GM23338 (cell line): ENCODE measurements at regions not wholly inside any gene's neighbourhood (a gene's known extent, or its start where the extent isn't known, plus 50 kb on each side); places are given as distances from the start of the nearest gene placed in this dataset.
A peak's percentile ranks its signal among the peaks of the same experiment; 100 is the strongest.

ENCODE experiments used
- ATAC-seq: fragments of 200-7000 bp; cut with Tn5 transposase; 3 replicates; pipeline ENCODE4 v1.9.1; 2020
- DNase-seq: peaks from one replicate; pipeline ENCODE4 v3.0.0-alpha.2; 2015; ENCODE audit warnings: low spot score
- H2AFZ ChIP-seq: fragments of 200-600 bp; sonication (generic); 2 replicates; pipeline ENCODE4 v1.8.0; 2016; ENCODE audit warnings: antibody characterized with exemption, mild to moderate bottlenecking, moderate library complexity
- H3F3A ChIP-seq: fragments of 200-600 bp; sonication (generic); replicated peaks from 2 replicates; pipeline ENCODE4 v1.8.0; 2017; ENCODE audit warnings: antibody characterized with exemption, mixed run types, low read depth
- H3K27ac ChIP-seq: fragments of 200-600 bp; sonication (generic); 2 replicates; pipeline ENCODE4 v1.6.1; 2016; ENCODE audit warnings: low read depth
- H3K27me3 ChIP-seq: fragments of 200-600 bp; sonication (generic); 2 replicates; pipeline ENCODE4 v1.8.0; 2016; ENCODE audit warnings: mild to moderate bottlenecking, mixed run types, moderate library complexity; ENCODE audit not compliant: insufficient read depth
- H3K36me3 ChIP-seq: fragments of 200-600 bp; sonication (generic); 2 replicates; pipeline ENCODE4 v1.8.0; 2016; ENCODE audit warnings: mild to moderate bottlenecking; ENCODE audit not compliant: insufficient read depth
- H3K4me1 ChIP-seq: fragments of 200-600 bp; sonication (generic); 2 replicates; pipeline ENCODE4 v1.8.0; 2016; ENCODE audit warnings: mild to moderate bottlenecking, moderate library complexity; ENCODE audit not compliant: insufficient read depth
- H3K4me2 ChIP-seq: fragments of 200-600 bp; sonication (generic); 2 replicates; pipeline ENCODE4 v1.7.1; 2017; ENCODE audit warnings: mixed run types
- H3K4me3 ChIP-seq: fragments of 200-600 bp; sonication (generic); 2 replicates; pipeline ENCODE4 v1.6.1; 2016; ENCODE audit warnings: mixed run types
- H3K79me2 ChIP-seq: fragments of 200-600 bp; sonication (generic); replicated peaks from 2 replicates; pipeline ENCODE4 v1.8.0; 2017; ENCODE audit warnings: mild to moderate bottlenecking; ENCODE audit not compliant: insufficient read depth
- H3K9me2 ChIP-seq: fragments of 200-600 bp; sonication (generic); 2 replicates; pipeline ENCODE4 v1.8.0; 2017; ENCODE audit not compliant: insufficient read depth
- H4K20me1 ChIP-seq: fragments of 200-600 bp; sonication (generic); replicated peaks from 2 replicates; pipeline ENCODE4 v1.8.0; 2017; ENCODE audit warnings: mild to moderate bottlenecking; ENCODE audit not compliant: insufficient read depth
- H3K27ac Mint-ChIP-seq: 2 replicates; pipeline ENCODE4 v1.8.0; 2020; ENCODE audit warnings: inconsistent platforms, mild to moderate bottlenecking, moderate library complexity, mixed read lengths
- H3K27me3 Mint-ChIP-seq: 3 replicates; pipeline ENCODE4 v1.8.0; 2022; ENCODE audit warnings: low read depth, mild to moderate bottlenecking, moderate library complexity, mixed read lengths, inconsistent platforms; ENCODE audit not compliant: insufficient read depth, poor library complexity
- H3K36me3 Mint-ChIP-seq: 3 replicates; pipeline ENCODE4 v1.8.0; 2021; ENCODE audit warnings: low read depth, mild to moderate bottlenecking, inconsistent platforms, moderate library complexity, mixed read lengths
- H3K4me1 Mint-ChIP-seq: 3 replicates; pipeline ENCODE4 v1.8.0; 2020; ENCODE audit warnings: mild to moderate bottlenecking, inconsistent platforms, mixed read lengths
- H3K4me3 Mint-ChIP-seq: 3 replicates; pipeline ENCODE4 v1.8.0; 2021; ENCODE audit warnings: moderate library complexity, mild to moderate bottlenecking, inconsistent platforms, mixed read lengths
- H3K9me3 Mint-ChIP-seq: 3 replicates; pipeline ENCODE4 v1.8.0; 2020; ENCODE audit warnings: moderate library complexity, mild to moderate bottlenecking, inconsistent platforms, mixed read lengths
- NANOG ChIP-seq: IDR thresholded peaks from 2 replicates; pipeline ENCODE4 v1.6.1; 2016; ENCODE audit warnings: antibody characterized with exemption, borderline replicate concordance
- STAT1 ChIP-seq: IDR thresholded peaks from one replicate; pipeline ENCODE4 v1.6.1; 2016; ENCODE audit warnings: antibody characterized with exemption; ENCODE audit not compliant: unreplicated experiment
- ZNF331 ChIP-seq: fragments of 250-450 bp; sonication (Bioruptor Pico); IDR thresholded peaks from 2 replicates; pipeline ENCODE4 v1.5.0; 2020; ENCODE audit warnings: low read depth, mild to moderate bottlenecking, moderate library complexity
- TF ChIP-seq, protein P1 (sequence below): IDR thresholded peaks from one replicate; pipeline ENCODE4 v1.6.1; 2018; ENCODE audit warnings: antibody characterized with exemption; ENCODE audit not compliant: unreplicated experiment
- TF ChIP-seq, protein P2 (sequence below), 2 experiments: fragments of 200-600 bp in 1 of 2; sonication (generic) in 1 of 2; conservative IDR thresholded peaks; 2 replicates each; pipeline versions ENCODE4 v1.5.1 to v1.6.1; 2016 to 2017; ENCODE audit warnings: antibody characterized with exemption in 2 of 2, low read depth in 2 of 2, mild to moderate bottlenecking in 2 of 2, moderate library complexity in 1 of 2
- TF ChIP-seq, protein P3 (sequence below): fragments of 250-450 bp; sonication (Bioruptor Pico); IDR thresholded peaks from 2 replicates; pipeline ENCODE4 v1.5.0; 2020; ENCODE audit warnings: mild to moderate bottlenecking, moderate library complexity

DNA sequence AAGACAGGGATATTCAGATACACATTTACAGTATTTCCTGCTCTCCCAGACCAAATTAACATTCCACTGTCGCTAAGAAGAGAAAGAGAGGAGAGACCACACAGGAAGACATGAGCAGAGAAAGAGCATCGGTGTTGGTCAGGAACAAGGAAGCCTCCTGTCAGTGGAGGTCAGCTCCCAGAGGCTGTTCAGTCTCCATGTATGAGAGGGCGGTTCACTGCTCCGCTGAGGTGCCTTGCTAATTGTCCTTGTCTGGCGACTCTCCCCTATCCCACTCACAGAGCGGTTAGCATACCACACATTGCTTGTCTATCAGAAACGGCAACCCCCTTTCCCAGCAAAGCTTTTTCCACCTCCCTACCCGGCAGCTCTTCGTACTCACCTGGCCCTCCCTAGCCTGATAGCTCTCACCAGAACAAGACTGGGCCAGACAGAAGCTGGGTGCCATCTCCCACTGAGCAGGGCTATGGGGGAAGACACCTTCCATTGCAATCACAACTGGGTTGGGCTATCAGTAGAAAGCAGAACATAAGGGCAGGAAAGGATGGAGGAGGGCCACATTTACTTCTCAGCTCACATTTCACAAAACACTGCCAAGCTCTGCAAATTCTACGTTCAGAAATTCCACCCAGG lies 58.6 kb upstream of the LMNB1 start:
- peak overlapping the region; percentile 87; the same call in 1 of the 2 replicates for H2AFZ ChIP-seq
- H3K4me1 ChIP-seq: peaks cover 5% of the 10 kb centered on the region
- H3K36me3 Mint-ChIP-seq: no peaks in the 10 kb centered on the region
- H3K27ac ChIP-seq: peak overlapping the region; percentile 35; the same call in 1 of the 2 replicates
- H3K4me1 Mint-ChIP-seq: peaks cover 12% of the 10 kb centered on the region
- H3K4me3 Mint-ChIP-seq: no peak overlapping the region
- no peaks in the 10 kb centered on the region for H4K20me1 ChIP-seq
- H3F3A ChIP-seq: 0 out of 2 replicates have a peak, but pooled peaks cover 6% of the 10 kb centered on the region
- no peak for TF ChIP-seq ZNF331
- TF ChIP-seq, protein P1, sequence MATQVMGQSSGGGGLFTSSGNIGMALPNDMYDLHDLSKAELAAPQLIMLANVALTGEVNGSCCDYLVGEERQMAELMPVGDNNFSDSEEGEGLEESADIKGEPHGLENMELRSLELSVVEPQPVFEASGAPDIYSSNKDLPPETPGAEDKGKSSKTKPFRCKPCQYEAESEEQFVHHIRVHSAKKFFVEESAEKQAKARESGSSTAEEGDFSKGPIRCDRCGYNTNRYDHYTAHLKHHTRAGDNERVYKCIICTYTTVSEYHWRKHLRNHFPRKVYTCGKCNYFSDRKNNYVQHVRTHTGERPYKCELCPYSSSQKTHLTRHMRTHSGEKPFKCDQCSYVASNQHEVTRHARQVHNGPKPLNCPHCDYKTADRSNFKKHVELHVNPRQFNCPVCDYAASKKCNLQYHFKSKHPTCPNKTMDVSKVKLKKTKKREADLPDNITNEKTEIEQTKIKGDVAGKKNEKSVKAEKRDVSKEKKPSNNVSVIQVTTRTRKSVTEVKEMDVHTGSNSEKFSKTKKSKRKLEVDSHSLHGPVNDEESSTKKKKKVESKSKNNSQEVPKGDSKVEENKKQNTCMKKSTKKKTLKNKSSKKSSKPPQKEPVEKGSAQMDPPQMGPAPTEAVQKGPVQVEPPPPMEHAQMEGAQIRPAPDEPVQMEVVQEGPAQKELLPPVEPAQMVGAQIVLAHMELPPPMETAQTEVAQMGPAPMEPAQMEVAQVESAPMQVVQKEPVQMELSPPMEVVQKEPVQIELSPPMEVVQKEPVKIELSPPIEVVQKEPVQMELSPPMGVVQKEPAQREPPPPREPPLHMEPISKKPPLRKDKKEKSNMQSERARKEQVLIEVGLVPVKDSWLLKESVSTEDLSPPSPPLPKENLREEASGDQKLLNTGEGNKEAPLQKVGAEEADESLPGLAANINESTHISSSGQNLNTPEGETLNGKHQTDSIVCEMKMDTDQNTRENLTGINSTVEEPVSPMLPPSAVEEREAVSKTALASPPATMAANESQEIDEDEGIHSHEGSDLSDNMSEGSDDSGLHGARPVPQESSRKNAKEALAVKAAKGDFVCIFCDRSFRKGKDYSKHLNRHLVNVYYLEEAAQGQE: no peak
- TF ChIP-seq, protein P2, sequence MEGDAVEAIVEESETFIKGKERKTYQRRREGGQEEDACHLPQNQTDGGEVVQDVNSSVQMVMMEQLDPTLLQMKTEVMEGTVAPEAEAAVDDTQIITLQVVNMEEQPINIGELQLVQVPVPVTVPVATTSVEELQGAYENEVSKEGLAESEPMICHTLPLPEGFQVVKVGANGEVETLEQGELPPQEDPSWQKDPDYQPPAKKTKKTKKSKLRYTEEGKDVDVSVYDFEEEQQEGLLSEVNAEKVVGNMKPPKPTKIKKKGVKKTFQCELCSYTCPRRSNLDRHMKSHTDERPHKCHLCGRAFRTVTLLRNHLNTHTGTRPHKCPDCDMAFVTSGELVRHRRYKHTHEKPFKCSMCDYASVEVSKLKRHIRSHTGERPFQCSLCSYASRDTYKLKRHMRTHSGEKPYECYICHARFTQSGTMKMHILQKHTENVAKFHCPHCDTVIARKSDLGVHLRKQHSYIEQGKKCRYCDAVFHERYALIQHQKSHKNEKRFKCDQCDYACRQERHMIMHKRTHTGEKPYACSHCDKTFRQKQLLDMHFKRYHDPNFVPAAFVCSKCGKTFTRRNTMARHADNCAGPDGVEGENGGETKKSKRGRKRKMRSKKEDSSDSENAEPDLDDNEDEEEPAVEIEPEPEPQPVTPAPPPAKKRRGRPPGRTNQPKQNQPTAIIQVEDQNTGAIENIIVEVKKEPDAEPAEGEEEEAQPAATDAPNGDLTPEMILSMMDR (conservative IDR thresholded peaks at IDR 0.05; ENCODE audit: low read depth in 2 of 2): no peak
- no peaks in the 10 kb centered on the region for H3K9me2 ChIP-seq
- H3K4me2 ChIP-seq: no peak overlapping the region; the same call in 1 of the 2 replicates
- H3K27me3 Mint-ChIP-seq: peaks cover 8% of the 10 kb centered on the region
- no peaks in the 10 kb centered on the region for H3K9me3 Mint-ChIP-seq
- DNase-seq (peak; percentile 71), ATAC-seq (peak; percentile 95)
- H3K4me3 ChIP-seq: 0 out of 2 replicates have a peak overlapping the region, but pooled peaks have one; percentile 26
- no peak overlapping the region for H3K27ac Mint-ChIP-seq
- H3K36me3 ChIP-seq: no peaks in the 10 kb centered on the region
- H3K79me2 ChIP-seq: no peaks in the 10 kb centered on the region
- H3K27me3 ChIP-seq: no peaks in the 10 kb centered on the region

DNA sequence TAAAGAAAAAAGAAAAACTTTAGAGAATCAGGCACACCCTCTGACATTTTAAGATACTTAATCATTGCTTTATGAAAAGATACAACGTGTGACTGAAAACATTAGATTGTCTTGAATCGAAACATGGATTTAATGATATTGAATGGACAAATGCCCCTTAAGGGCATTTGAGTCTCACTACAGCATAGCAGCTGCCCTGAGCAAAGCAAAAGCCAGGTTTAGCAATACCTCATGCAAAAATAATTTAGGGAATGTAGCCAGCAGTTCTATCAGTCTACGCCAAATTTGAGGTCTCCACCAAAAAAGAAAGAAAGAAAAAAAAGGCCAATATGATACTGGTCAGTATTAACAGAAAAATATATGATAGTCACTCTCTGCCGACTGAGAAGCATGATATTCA lies 56.6 kb upstream of the LMNB1 start:
- ATAC-seq (no peak), DNase-seq (no peak)
- Histone ChIP-seq H3K4me3 (no peak overlapping the region), H3K4me1 (peaks cover 5% of the 10 kb centered on the region), H4K20me1 (no peaks in the 10 kb centered on the region), H3K27me3 (no peaks in the 10 kb centered on the region), H3K9me2 (0 out of 2 replicates have a peak, but pooled peaks cover 1% of the 10 kb centered on the region), H3F3A (0 out of 2 replicates have a peak, but pooled peaks cover 6% of the 10 kb centered on the region), H3K36me3 (no peaks in the 10 kb centered on the region; the same call in 1 of the 2 replicates), H3K27ac (no peak overlapping the region), H3K4me2 (no peak overlapping the region), H2AFZ (no peak overlapping the region), H3K79me2 (no peaks in the 10 kb centered on the region)
- H3K4me1 Mint-ChIP-seq: peaks cover 12% of the 10 kb centered on the region
- H3K36me3 Mint-ChIP-seq: no peaks in the 10 kb centered on the region
- H3K4me3 Mint-ChIP-seq: no peak overlapping the region
- peaks cover 8% of the 10 kb centered on the region; the same call in 2 of the 3 replicates for H3K9me3 Mint-ChIP-seq
- peaks cover 4% of the 10 kb centered on the region for H3K27me3 Mint-ChIP-seq
- H3K27ac Mint-ChIP-seq: no peak overlapping the region
- TF ChIP-seq STAT1: no peak
- no peak for TF ChIP-seq NANOG
- TF ChIP-seq, protein P3, sequence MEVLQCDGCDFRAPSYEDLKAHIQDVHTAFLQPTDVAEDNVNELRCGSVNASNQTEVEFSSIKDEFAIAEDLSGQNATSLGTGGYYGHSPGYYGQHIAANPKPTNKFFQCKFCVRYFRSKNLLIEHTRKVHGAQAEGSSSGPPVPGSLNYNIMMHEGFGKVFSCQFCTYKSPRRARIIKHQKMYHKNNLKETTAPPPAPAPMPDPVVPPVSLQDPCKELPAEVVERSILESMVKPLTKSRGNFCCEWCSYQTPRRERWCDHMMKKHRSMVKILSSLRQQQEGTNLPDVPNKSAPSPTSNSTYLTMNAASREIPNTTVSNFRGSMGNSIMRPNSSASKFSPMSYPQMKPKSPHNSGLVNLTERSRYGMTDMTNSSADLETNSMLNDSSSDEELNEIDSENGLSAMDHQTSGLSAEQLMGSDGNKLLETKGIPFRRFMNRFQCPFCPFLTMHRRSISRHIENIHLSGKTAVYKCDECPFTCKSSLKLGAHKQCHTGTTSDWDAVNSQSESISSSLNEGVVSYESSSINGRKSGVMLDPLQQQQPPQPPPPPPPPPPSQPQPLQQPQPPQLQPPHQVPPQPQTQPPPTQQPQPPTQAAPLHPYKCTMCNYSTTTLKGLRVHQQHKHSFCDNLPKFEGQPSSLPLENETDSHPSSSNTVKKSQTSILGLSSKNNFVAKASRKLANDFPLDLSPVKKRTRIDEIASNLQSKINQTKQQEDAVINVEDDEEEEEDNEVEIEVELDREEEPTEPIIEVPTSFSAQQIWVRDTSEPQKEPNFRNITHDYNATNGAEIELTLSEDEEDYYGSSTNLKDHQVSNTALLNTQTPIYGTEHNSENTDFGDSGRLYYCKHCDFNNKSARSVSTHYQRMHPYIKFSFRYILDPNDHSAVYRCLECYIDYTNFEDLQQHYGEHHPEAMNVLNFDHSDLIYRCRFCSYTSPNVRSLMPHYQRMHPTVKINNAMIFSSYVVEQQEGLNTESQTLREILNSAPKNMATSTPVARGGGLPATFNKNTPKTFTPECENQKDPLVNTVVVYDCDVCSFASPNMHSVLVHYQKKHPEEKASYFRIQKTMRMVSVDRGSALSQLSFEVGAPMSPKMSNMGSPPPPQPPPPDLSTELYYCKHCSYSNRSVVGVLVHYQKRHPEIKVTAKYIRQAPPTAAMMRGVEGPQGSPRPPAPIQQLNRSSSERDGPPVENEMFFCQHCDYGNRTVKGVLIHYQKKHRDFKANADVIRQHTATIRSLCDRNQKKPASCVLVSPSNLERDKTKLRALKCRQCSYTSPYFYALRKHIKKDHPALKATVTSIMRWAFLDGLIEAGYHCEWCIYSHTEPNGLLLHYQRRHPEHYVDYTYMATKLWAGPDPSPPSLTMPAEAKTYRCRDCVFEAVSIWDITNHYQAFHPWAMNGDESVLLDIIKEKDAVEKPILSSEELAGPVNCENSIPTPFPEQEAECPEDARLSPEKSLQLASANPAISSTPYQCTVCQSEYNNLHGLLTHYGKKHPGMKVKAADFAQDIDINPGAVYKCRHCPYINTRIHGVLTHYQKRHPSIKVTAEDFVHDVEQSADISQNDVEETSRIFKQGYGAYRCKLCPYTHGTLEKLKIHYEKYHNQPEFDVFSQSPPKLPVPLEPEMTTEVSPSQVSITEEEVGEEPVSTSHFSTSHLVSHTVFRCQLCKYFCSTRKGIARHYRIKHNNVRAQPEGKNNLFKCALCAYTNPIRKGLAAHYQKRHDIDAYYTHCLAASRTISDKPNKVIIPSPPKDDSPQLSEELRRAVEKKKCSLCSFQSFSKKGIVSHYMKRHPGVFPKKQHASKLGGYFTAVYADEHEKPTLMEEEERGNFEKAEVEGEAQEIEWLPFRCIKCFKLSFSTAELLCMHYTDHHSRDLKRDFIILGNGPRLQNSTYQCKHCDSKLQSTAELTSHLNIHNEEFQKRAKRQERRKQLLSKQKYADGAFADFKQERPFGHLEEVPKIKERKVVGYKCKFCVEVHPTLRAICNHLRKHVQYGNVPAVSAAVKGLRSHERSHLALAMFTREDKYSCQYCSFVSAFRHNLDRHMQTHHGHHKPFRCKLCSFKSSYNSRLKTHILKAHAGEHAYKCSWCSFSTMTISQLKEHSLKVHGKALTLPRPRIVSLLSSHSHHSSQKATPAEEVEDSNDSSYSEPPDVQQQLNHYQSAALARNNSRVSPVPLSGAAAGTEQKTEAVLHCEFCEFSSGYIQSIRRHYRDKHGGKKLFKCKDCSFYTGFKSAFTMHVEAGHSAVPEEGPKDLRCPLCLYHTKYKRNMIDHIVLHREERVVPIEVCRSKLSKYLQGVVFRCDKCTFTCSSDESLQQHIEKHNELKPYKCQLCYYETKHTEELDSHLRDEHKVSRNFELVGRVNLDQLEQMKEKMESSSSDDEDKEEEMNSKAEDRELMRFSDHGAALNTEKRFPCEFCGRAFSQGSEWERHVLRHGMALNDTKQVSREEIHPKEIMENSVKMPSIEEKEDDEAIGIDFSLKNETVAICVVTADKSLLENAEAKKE (CRISPR knock-in tag): no peak
